GM19351 (cell line): ENCODE measurements at regions not wholly inside any gene's neighbourhood (a gene's known extent, or its start where the extent isn't known, plus 50 kb on each side); places are given as distances from the start of the nearest gene placed in this dataset.
"Not testable (repeated sequence)": the region's sequence is repeated elsewhere in the genome, so short reads cannot be mapped to it uniquely, and the experiment has no call there.

ENCODE experiments used
- ATAC-seq: cut with Tn5 transposase; IDR thresholded peaks from one replicate; pipeline ENCODE4 v1.9.1; 2021; ENCODE audit warnings: mild to moderate bottlenecking, moderate library complexity; ENCODE audit not compliant: unreplicated experiment

DNA sequence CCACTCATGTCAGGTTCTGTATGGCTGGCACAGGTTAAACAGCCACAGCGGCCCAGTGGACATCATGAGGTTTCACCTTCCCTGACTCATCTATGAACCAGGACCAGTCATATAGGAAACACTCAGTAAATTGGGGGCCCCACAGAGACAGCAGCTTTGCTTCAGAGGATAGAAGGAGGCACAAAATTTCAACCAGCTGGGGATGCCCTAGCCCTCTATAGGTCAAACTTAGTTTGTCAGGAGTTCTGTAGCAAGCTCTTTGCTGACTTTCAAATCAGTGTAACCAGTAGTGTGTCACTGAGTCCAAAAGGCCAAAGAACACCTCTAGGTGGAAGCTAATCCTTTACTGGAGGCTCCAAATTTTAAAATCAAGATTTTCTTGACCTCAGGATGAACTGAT lies 4157.8 kb upstream of the TPTE start:
- peak; percentile 61 for ATAC-seq

DNA sequence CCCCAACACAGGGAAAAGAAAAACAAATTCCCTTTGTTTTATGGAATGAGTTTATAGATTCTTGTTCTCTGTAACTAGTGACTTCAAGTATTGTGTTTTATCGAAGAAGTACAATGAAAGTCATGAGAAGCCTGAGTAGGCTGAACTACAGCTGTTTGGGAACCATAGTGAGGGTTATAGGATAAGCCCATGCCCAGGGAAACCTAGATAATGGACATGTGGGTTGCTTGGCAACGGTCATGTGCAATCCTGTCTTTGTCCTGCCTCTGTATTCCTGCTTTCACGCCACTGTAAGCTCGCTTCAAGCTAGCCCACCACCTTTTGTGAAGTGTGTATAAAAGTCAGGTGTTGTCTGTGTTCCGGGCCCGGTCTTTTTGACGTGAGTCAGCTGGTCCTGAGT lies 4152.6 kb upstream of the TPTE start:
- not testable (repeated sequence) for ATAC-seq

DNA sequence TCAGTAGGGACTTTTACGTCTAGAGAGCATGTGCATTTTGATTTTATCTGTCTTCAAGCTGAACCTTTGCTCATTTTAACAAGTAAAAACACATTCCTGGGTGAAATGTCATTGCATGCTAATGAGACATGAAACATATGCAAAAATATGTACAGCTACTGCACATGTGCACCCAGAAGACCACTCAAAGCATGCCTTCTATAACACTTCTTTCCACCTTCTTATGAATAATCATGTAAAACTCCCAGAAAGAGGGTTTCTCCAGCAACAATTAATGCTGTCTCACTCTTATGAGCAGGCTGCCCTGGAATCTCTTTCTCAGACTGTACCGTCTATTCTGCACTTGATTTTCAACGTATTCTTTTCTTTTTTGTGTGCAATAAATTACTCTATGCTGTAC lies 4148.1 kb upstream of the TPTE start:
- not testable (repeated sequence) for ATAC-seq

DNA sequence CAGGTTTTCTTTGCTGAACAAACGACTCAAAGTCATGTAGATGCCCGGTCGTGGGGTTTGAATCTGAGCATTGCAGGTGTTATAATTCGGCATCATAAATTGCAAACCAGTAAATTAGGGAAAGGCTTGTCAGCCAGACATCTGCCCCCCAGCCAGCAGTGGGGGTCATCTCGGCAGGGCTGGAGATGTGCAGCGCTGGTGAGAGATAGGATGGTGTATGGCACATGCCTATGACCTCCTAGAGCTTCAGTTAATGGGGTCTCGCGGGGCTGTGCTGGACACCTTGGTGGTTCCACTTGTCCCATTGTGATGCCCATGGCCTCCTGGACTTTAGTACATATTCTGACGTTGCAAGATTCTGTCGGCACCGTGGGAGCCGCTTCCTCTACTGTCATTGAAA lies 4147.2 kb upstream of the TPTE start:
- not testable (repeated sequence) for ATAC-seq

DNA sequence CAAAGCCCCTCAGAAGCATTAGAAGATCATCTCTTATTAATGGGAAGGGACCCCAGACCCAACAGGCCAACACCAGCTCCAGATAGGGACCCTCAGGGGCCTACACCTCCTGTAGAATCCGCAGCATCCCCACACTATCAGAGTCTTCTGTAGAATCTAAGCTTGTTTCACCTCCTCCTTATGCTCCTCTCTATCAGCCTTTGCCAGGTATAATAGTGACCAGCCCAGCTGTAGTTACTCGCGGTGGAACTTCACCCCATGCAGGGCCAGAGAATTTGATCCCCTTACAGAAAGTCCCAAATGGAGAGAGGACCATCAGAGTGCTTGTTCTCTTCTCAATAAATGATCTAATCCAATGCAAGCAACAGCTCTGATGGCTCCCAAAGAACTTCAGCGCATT lies 4146.5 kb upstream of the TPTE start:
- not testable (repeated sequence) for ATAC-seq

DNA sequence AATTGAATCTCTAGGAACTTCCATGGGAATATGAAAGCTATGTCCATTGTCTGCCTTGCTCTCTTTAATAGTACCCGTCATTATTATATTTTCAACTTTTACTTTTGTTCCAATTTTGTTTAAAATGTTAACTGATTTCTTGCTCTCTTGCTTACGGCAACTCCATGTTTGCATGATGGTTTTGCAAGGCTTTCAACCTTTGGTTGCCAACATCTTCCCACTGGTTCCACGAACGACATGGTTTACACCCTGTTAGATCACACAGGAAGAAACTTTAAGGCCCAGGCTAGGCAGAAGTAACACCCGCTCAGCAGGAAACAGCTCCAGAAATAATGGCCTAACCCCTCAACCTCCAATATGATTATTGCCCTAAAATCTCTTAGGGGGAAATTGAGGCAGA lies 4145.6 kb upstream of the TPTE start:
- ATAC-seq = not testable (repeated sequence)

DNA sequence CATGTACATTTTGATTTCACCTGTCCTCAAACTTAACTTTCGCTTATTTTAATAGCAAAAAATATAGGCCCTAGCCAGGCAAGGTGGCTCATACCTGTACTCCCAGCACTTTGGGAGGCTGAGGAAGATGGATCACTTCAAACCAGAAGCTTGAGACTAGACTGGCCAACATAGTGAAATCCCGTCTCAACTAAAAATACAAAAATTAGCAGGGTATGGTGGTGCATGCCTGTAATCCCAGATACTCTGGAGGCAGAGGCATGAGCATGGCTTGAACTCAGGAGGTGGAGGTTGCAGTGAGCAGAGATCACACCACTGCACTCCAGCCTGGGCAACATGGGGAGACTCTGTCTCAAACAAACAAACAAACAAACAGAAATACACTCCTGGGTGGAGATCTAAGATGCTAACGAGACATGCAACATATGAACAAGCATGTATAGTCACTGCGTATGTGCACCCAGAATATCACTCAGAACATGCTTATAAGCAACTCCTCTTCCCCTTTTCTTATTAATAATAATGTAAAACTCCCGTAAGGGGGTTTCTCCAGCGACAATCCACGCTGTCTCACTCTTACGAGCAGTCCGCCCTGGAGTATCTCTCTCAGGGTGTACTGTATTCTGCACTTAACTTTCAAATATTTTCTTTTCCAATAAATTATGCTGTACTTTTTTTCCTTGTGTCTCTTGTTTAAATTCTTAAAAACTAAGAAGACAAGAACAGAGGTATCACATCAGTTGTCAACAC lies 4144.9 kb upstream of the TPTE start:
- ATAC-seq = not testable (repeated sequence)
